ENCODE measurements at regions not wholly inside any gene's neighbourhood (a gene's known extent, or its start where the extent isn't known, plus 50 kb on each side); places are given as distances from the start of the nearest gene placed in this dataset.
"Not testable (repeated sequence)": the region's sequence is repeated elsewhere in the genome, so short reads cannot be mapped to it uniquely, and the experiment has no call there.

- DNase-seq = no peak
Observed at GRCh38 chr16:65822148-65822547, 544.3 kb upstream of the CDH5 start.

- no peak for DNase-seq
Observed at GRCh38 chr16:65819136-65819898, 547.2 kb upstream of the CDH5 start.

DNA sequence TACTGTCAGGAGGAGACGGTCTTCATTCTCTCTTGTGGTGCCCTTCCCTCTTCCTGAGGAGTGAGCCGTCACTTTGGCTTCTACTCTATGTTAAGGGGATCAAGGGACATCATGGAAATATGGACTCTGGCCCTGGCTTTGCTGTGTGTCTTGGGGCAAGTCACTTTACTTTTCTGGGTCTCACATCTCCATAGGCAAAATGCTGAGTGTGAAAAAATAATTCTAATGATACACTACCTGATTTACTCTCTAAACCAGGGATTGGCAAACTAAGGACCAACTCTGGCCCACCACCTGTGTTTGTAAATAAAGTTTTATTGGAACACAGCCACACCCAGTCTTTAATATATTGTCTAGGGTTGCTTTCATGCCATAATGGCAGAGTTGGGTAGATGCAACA, 548.7 kb upstream of the CDH5 start:
- no peak for DNase-seq

- no peak for DNase-seq
Observed at GRCh38 chr16:65817066-65817465, 549.4 kb upstream of the CDH5 start.

GRCh38 chr16:65816556-65816955, 549.9 kb upstream of the CDH5 start:
- no peak for DNase-seq

GRCh38 chr16:65815707-65816106, 550.8 kb upstream of the CDH5 start:
- DNase-seq = no peak

GRCh38 chr16:65813879-65814278, 552.6 kb upstream of the CDH5 start:
- DNase-seq = not testable (repeated sequence)

DNA sequence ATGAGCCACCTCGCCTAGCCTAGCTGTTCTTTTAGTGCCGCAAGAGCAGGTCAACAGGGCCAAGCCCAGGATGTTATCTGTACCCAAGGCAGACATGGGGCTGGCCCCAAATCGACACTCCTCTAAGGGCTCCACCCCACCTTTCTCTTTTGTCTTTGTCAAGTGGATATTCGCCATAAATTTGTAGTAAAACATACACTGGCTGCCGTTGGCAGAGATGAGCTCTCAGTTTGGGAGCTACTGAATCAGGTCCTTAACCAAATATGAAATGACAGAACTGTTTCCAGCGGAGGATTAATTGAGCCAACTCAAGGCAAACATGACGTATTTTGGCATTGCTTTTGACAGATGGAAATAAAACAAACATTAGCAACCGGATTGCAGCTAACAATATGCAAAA, 556.9 kb upstream of the CDH5 start:
- DNase-seq = no peak

GRCh38 chr16:65808790-65809189, 557.7 kb upstream of the CDH5 start:
- no peak for DNase-seq

DNA sequence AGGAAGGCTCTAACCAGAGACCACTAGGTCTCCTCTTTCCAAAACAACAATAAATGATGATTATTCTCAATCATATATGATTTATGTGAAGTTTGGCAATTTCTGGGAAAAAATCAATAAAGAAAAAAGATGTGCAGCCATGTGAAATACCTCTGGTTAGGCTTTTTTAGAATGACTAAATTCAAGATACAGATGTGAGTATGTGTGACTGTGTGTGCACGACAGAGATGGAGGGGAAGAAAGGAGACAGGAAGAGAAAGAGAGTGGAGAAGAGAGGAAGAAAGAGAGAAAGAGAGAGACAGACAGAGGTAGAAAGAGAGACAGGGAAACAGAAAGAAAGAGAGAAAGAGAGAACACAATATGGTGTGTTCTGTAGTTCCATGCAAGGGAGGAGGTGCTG, 558.6 kb upstream of the CDH5 start:
- no peak for DNase-seq

DNA sequence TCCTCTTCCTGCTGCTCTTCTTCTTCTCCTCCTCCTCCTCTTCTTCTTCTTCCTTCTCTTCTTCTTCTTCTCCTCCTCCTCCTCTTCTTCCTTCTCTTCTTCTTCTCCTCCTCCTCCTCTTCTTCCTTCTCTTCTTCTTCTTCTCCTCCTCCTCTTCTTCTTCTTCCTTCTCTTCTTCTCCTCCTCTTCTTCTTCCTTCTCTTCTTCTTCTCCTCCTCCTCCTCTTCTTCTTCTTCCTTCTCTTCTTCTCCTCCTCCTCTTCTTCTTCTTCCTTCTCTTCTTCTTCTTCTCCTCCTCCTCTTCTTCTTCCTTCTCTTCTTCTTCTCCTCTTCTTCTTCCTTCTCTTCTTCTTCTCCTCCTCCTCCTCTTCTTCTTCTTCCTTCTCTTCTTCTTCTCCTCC, 560.8 kb upstream of the CDH5 start:
- not testable (repeated sequence) for DNase-seq

- no peak for DNase-seq
Observed at GRCh38 chr16:65796481-65796880, 570.0 kb upstream of the CDH5 start.

DNA sequence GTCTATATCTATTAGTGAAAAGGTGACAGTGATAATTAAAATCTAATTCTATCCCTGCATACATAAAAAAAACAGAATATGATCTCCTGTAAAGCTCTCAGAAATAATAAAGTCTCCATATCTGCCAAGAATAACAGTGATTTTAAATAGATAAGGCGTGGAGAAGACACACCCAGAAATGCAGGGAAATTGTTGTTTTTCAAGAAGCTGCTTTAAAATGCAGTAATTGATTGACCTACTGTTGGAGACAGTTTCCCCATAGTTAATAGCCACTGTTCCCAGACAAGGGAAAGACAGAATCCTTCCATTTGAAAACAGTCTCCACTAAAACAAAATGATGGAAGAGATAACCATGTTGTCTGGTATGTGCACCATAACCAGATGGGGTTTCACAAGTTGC, 571.5 kb upstream of the CDH5 start:
- DNase-seq = no peak

DNA sequence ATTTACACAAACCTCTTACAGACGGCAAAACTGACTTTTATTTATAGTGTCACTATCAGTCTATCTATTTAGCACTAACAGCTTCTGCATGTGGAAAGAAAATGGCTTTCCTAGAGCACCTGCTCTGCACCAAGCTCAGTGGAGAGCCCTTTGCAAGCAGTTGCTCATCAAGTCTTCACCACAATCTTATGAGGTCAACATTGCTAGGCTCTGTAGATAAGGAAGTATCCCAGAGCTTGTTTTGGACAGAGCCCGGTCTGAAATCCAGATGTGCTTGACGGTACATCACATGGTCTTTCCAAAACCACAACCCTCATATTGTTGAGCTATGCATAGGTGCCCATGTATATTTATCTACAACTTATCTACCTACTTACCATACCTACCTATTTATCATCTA, 572.7 kb upstream of the CDH5 start:
- DNase-seq = no peak

- no peak for DNase-seq
Observed at GRCh38 chr16:65790768-65791167, 575.7 kb upstream of the CDH5 start.

DNA sequence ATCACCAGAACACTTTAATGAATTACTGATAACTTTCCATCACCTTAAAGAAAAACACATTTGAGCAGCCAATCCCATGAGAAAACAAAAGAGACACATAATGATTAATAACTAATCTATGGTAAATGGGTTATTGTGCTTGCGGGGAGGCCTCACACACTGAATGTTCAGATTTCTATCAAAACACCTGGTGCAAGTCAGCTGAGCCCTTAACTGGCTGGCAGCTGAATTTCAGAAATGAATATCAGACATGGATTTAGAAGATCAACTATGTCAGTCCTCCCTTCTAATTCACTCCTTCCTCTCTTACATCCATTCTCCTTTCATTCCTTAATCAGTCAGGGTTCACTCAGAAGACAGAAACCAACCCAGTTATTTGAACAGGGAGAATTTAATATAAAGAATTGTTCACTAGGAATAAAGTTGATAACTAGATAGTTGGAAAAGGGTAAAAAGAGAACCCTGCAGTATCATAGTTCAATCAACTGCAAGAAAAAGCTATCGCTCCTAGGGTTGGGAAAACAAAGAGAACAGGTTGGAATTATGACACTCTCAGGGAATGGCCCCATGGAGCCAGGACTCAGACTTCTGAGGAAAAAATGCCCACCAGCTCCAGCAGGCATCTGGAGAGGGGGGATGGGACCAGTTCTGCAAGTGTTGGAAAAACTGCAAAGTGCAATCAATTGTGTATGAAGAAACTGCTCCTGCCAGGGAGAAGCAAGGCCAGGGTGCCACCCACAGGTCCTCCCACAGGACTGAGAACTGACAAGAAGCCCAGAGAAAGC, 577.1 kb upstream of the CDH5 start:
- DNase-seq = no peak

DNA sequence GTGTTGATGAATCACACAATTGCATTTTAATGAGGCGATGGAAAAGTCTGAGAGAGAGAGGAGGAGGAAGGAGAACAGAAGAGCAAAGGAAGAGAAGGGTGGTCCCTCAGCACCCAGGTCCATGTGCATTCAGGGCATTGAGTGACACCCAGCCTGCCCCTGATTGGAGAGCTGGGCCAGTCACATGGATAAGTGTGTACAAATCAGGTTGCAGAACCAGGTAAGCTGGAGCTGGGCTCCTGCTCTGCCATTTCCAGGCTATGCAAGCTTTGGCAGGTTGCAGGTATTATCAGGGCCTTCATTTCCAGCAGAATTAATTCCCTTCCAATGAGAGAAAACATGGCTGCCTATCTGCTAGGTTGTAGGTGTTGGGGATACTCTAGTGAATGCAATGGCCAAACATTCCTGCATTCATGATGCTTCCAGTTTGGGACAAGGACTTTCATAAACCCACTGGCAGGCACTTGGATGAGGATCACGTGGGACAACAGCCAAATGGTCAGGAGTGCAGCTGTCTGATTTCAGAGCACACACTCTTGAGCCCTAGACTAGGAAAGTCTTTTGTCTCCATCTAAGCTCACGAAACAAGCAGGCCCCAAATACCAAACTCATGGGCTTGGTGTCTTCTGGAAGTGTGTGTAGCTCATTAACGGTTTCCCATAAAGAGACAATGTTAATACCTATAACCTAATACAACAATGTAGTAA, 577.9 kb upstream of the CDH5 start:
- DNase-seq = no peak

GRCh38 chr16:65787921-65788320, 578.6 kb upstream of the CDH5 start:
- no peak for DNase-seq

DNA sequence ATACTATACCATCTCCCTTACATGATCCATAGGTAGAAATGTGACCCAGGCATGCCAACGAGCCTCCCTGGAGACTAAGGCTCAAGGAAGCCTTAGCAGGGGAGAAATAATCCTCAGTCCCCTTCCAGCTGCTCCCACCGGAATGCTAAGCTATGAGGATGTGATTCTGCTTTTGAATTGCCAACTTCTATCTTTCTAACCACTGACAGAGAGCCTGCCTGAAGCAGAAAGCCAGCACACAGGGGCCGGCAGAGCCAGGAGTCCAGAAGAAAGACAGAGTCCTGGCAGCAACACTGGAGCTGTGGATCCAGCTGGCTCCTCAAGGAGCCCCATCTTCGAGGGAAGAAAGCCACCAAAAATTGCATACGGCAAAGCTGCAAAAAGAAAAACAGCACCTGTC, 579.6 kb upstream of the CDH5 start:
- DNase-seq = no peak

DNA sequence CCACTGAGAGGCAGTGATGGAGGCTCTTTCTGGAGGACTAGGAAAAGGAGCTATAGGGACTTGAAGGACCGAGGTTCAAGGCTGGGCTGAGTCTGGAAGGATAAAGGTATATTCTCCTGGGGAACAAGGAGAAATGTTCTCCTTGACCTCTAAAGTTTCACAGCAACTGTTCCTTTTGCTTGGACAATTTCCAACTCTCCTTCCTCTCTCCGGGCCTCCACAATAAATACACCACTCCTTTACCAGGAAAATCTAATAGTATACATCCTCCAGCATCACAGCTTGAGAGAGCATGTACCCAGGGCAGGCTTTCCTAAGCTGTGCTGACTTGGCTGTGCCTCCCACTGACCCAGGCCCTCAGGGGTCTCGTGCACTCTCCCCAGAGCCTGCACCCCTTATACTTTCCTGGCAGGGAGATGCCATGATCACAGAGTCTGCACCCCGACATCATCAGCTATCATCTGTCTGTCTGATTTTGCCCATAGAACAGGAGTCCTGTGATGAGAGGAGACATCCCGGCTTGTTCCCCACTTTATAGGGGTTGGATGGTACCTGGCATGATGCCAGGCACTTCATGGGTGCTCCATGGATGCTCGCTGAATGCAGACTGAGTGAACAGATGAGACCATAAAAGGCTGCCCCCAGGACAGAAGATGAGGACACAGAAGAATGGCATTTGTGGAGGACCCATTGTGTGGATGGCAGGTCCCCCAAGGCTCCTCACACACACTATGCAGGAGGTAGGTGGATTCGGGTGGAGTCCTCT, 582.6 kb upstream of the CDH5 start:
- no peak for DNase-seq

DNA sequence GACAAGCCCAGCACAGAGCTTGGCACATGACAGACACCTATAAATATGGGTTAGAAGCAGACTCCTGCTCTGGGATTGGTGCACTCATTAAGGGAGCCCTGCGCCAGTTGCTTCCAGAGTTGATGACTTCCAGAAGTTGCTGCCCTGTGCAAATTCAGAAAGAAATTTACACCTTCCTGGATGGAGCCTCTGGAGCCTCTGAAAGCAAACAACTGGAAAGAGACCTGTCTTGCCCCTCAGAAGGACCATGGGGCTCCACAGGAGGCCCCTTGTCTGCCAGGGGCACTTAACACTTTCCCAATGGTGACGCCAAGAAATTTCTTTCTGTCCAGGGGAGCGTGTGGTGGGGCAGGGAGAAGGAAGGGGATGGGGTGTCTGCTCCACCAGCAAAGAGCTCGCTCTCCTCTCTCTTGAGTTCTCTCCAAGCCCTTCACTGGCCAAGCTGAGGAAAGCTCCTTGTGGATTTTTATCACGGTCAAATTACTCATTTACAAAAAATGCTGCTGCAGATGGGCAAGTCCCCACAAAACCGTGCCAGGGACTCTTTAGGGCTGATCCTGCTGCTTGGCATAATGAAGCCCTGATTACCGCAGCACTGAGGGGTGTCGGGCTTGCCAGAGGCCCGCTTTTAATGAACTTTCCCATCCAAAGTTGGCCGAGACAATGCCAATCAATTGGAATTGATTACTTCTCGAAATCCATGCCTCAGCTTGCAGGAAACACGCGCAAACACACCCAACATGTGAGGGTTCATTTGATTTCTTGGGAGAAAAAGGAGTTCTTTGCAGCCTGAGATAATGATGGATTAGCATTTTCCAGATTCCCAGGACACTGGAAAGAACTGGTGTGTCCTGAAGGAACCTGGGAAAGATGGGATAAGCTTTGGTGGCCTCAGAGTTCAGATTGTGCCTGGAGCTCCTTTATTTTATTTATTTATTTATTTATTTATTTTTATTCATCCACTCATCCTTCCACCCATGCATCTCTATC, 583.6 kb upstream of the CDH5 start:
- DNase-seq = peak; percentile 35

DNA sequence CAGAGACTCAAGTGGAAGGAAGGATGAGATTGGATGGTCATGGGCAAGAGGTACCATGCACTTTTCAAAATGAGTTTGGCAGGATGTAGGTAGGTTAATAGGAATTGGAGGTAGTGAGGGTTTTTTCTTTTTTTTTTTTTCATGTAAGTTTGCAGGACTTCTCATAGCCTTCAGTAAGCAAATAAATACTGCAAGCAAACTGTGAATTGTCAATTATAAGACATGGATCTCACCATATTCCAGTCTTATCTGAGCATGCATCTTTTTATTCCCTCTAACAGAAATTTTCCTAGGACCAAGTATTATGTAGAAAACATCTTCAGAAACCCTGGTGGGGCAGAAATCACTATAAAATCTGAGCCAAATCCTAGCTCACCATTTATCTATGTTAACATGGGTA, 584.6 kb upstream of the CDH5 start:
- no peak for DNase-seq

Measured in T1000 (cell line).